ENCODE measurements at regions not wholly inside any gene's neighbourhood (a gene's known extent, or its start where the extent isn't known, plus 50 kb on each side); places are given as distances from the start of the nearest gene placed in this dataset.

- Histone ChIP-seq H3K9me2 (ENCODE audit: low read depth, low read length) (no peaks in the 10 kb centered on the region), H3K4me1 (ENCODE audit: insufficient read depth, low read length, severe bottlenecking) (no peaks in the 10 kb centered on the region), H3K27ac (ENCODE audit: low read depth, low read length, poor library complexity, severe bottlenecking) (no peak overlapping the region), H3K79me2 (ENCODE audit: insufficient read depth, low read length) (no peaks in the 10 kb centered on the region), H3K27me3 (ENCODE audit: insufficient read depth, low read length) (no peaks in the 10 kb centered on the region), H3F3A (ENCODE audit: insufficient read depth, low read length) (no peaks in the 10 kb centered on the region), H3K9me3 (ENCODE audit: low read length) (no peaks in the 10 kb centered on the region), H4K20me1 (ENCODE audit: insufficient read depth, low read length) (no peaks in the 10 kb centered on the region), H3K36me3 (ENCODE audit: insufficient read depth, low read length) (no peaks in the 10 kb centered on the region), H3K4me3 (ENCODE audit: low read depth, low read length, poor library complexity, severe bottlenecking) (no peak overlapping the region), H3K9ac (ENCODE audit: low read length) (no peak overlapping the region), H2AFZ (ENCODE audit: low read length) (no peak overlapping the region), H3K4me2 (ENCODE audit: low read length) (no peak overlapping the region)
- TF ChIP-seq CTCF (IDR thresholded peaks at IDR 0.05; ENCODE audit: low read length) (no peak), EZH2 (IDR thresholded peaks at IDR 0.05; ENCODE audit: borderline replicate concordance, low read length) (no peak)
These were observed 609.9 kb upstream of the CITED2 start for GRCh38 chr6:139984317-139984716.

- Histone ChIP-seq H3K9me3 (ENCODE audit: low read length) (no peaks in the 10 kb centered on the region), H3K4me3 (ENCODE audit: low read depth, low read length, poor library complexity, severe bottlenecking) (no peak overlapping the region), H3K9ac (ENCODE audit: low read length) (no peak overlapping the region), H3K9me2 (ENCODE audit: low read depth, low read length) (no peaks in the 10 kb centered on the region), H3F3A (ENCODE audit: insufficient read depth, low read length) (no peaks in the 10 kb centered on the region), H2AFZ (ENCODE audit: low read length) (no peak overlapping the region), H3K36me3 (ENCODE audit: insufficient read depth, low read length) (no peaks in the 10 kb centered on the region), H3K79me2 (ENCODE audit: insufficient read depth, low read length) (no peaks in the 10 kb centered on the region), H4K20me1 (ENCODE audit: insufficient read depth, low read length) (no peaks in the 10 kb centered on the region), H3K4me2 (ENCODE audit: low read length) (no peak overlapping the region), H3K4me1 (ENCODE audit: insufficient read depth, low read length, severe bottlenecking) (no peaks in the 10 kb centered on the region), H3K27ac (ENCODE audit: low read depth, low read length, poor library complexity, severe bottlenecking) (no peak overlapping the region), H3K27me3 (ENCODE audit: insufficient read depth, low read length) (no peaks in the 10 kb centered on the region)
- no peak for TF ChIP-seq EZH2 (IDR thresholded peaks at IDR 0.05; ENCODE audit: borderline replicate concordance, low read length)
- TF ChIP-seq CTCF (IDR thresholded peaks at IDR 0.05; ENCODE audit: low read length): no peak
These were observed 609.3 kb upstream of the CITED2 start for GRCh38 chr6:139983555-139984276.

- Histone ChIP-seq H3K4me2 (ENCODE audit: low read length) (no peak overlapping the region), H3K36me3 (ENCODE audit: insufficient read depth, low read length) (no peaks in the 10 kb centered on the region), H3K79me2 (ENCODE audit: insufficient read depth, low read length) (no peaks in the 10 kb centered on the region), H3F3A (ENCODE audit: insufficient read depth, low read length) (no peaks in the 10 kb centered on the region), H3K27ac (ENCODE audit: low read depth, low read length, poor library complexity, severe bottlenecking) (no peak overlapping the region), H3K4me1 (ENCODE audit: insufficient read depth, low read length, severe bottlenecking) (no peaks in the 10 kb centered on the region), H4K20me1 (ENCODE audit: insufficient read depth, low read length) (no peaks in the 10 kb centered on the region), H3K27me3 (ENCODE audit: insufficient read depth, low read length) (no peaks in the 10 kb centered on the region), H2AFZ (ENCODE audit: low read length) (no peak overlapping the region), H3K9me3 (ENCODE audit: low read length) (no peaks in the 10 kb centered on the region), H3K4me3 (ENCODE audit: low read depth, low read length, poor library complexity, severe bottlenecking) (no peak overlapping the region), H3K9me2 (ENCODE audit: low read depth, low read length) (no peaks in the 10 kb centered on the region), H3K9ac (ENCODE audit: low read length) (no peak overlapping the region)
- TF ChIP-seq CTCF (IDR thresholded peaks at IDR 0.05; ENCODE audit: low read length) (no peak), EZH2 (IDR thresholded peaks at IDR 0.05; ENCODE audit: borderline replicate concordance, low read length) (no peak)
These were observed 608.3 kb upstream of the CITED2 start for GRCh38 chr6:139982652-139983295.
